GM23338 (cell line): ENCODE measurements at regions not wholly inside any gene's neighbourhood (a gene's known extent, or its start where the extent isn't known, plus 50 kb on each side); places are given as distances from the start of the nearest gene placed in this dataset.

Source experiments
- ATAC-seq: fragments of 200-7000 bp; cut with Tn5 transposase; 3 replicates; pipeline ENCODE4 v1.9.1; 2020
- DNase-seq: peaks from one replicate; pipeline ENCODE4 v3.0.0-alpha.2; 2015; ENCODE audit warnings: low spot score
- H2AFZ ChIP-seq: fragments of 200-600 bp; sonication (generic); 2 replicates; pipeline ENCODE4 v1.8.0; 2016; ENCODE audit warnings: antibody characterized with exemption, mild to moderate bottlenecking, moderate library complexity
- H3F3A ChIP-seq: fragments of 200-600 bp; sonication (generic); replicated peaks from 2 replicates; pipeline ENCODE4 v1.8.0; 2017; ENCODE audit warnings: antibody characterized with exemption, mixed run types, low read depth
- H3K27ac ChIP-seq: fragments of 200-600 bp; sonication (generic); 2 replicates; pipeline ENCODE4 v1.6.1; 2016; ENCODE audit warnings: low read depth
- H3K27me3 ChIP-seq: fragments of 200-600 bp; sonication (generic); 2 replicates; pipeline ENCODE4 v1.8.0; 2016; ENCODE audit warnings: mild to moderate bottlenecking, mixed run types, moderate library complexity; ENCODE audit not compliant: insufficient read depth
- H3K36me3 ChIP-seq: fragments of 200-600 bp; sonication (generic); 2 replicates; pipeline ENCODE4 v1.8.0; 2016; ENCODE audit warnings: mild to moderate bottlenecking; ENCODE audit not compliant: insufficient read depth
- H3K4me1 ChIP-seq: fragments of 200-600 bp; sonication (generic); 2 replicates; pipeline ENCODE4 v1.8.0; 2016; ENCODE audit warnings: mild to moderate bottlenecking, moderate library complexity; ENCODE audit not compliant: insufficient read depth
- H3K4me2 ChIP-seq: fragments of 200-600 bp; sonication (generic); 2 replicates; pipeline ENCODE4 v1.7.1; 2017; ENCODE audit warnings: mixed run types
- H3K4me3 ChIP-seq: fragments of 200-600 bp; sonication (generic); 2 replicates; pipeline ENCODE4 v1.6.1; 2016; ENCODE audit warnings: mixed run types
- H3K79me2 ChIP-seq: fragments of 200-600 bp; sonication (generic); replicated peaks from 2 replicates; pipeline ENCODE4 v1.8.0; 2017; ENCODE audit warnings: mild to moderate bottlenecking; ENCODE audit not compliant: insufficient read depth
- H3K9me2 ChIP-seq: fragments of 200-600 bp; sonication (generic); 2 replicates; pipeline ENCODE4 v1.8.0; 2017; ENCODE audit not compliant: insufficient read depth
- H4K20me1 ChIP-seq: fragments of 200-600 bp; sonication (generic); replicated peaks from 2 replicates; pipeline ENCODE4 v1.8.0; 2017; ENCODE audit warnings: mild to moderate bottlenecking; ENCODE audit not compliant: insufficient read depth
- H3K27ac Mint-ChIP-seq: 2 replicates; pipeline ENCODE4 v1.8.0; 2020; ENCODE audit warnings: inconsistent platforms, mild to moderate bottlenecking, moderate library complexity, mixed read lengths
- H3K27me3 Mint-ChIP-seq: 3 replicates; pipeline ENCODE4 v1.8.0; 2022; ENCODE audit warnings: low read depth, mild to moderate bottlenecking, moderate library complexity, mixed read lengths, inconsistent platforms; ENCODE audit not compliant: insufficient read depth, poor library complexity
- H3K36me3 Mint-ChIP-seq: 3 replicates; pipeline ENCODE4 v1.8.0; 2021; ENCODE audit warnings: low read depth, mild to moderate bottlenecking, inconsistent platforms, moderate library complexity, mixed read lengths
- H3K4me1 Mint-ChIP-seq: 3 replicates; pipeline ENCODE4 v1.8.0; 2020; ENCODE audit warnings: mild to moderate bottlenecking, inconsistent platforms, mixed read lengths
- H3K4me3 Mint-ChIP-seq: 3 replicates; pipeline ENCODE4 v1.8.0; 2021; ENCODE audit warnings: moderate library complexity, mild to moderate bottlenecking, inconsistent platforms, mixed read lengths
- H3K9me3 Mint-ChIP-seq: 3 replicates; pipeline ENCODE4 v1.8.0; 2020; ENCODE audit warnings: moderate library complexity, mild to moderate bottlenecking, inconsistent platforms, mixed read lengths
- CREB1 ChIP-seq: fragments of 250-450 bp; sonication (Bioruptor Pico); IDR thresholded peaks from 2 replicates; pipeline ENCODE4 v1.5.0; 2020; ENCODE audit warnings: low read depth, mild to moderate bottlenecking, moderate library complexity
- CTCF ChIP-seq, 2 experiments: fragments of 200-600 bp in 1 of 2; sonication (generic) in 1 of 2; conservative IDR thresholded peaks; 2 replicates each; pipeline versions ENCODE4 v1.5.1 to v1.6.1; 2016 to 2017; ENCODE audit warnings: antibody characterized with exemption in 2 of 2, low read depth in 2 of 2, mild to moderate bottlenecking in 2 of 2, moderate library complexity in 1 of 2
- EZH2 ChIP-seq: fragments of 200-600 bp; sonication (generic); IDR thresholded peaks from one replicate; pipeline ENCODE4 v1.8.0; 2017; ENCODE audit warnings: antibody characterized with exemption, mild to moderate bottlenecking, low read depth; ENCODE audit not compliant: unreplicated experiment
- EZH2phosphoT487 ChIP-seq: fragments of 200-600 bp; sonication (generic); IDR thresholded peaks from one replicate; pipeline ENCODE4 v1.8.1; 2018; ENCODE audit warnings: antibody characterized with exemption; ENCODE audit not compliant: unreplicated experiment
- JUNB ChIP-seq: IDR thresholded peaks from one replicate; pipeline ENCODE4 v1.6.1; 2016; ENCODE audit warnings: antibody characterized with exemption; ENCODE audit not compliant: unreplicated experiment
- NANOG ChIP-seq: IDR thresholded peaks from 2 replicates; pipeline ENCODE4 v1.6.1; 2016; ENCODE audit warnings: antibody characterized with exemption, borderline replicate concordance
- POLR2AphosphoS5 ChIP-seq: IDR thresholded peaks from 2 replicates; pipeline ENCODE4 v1.6.1; 2016; ENCODE audit warnings: antibody characterized with exemption, low read depth
- REST ChIP-seq: IDR thresholded peaks from one replicate; pipeline ENCODE4 v1.6.1; 2018; ENCODE audit warnings: antibody characterized with exemption; ENCODE audit not compliant: unreplicated experiment
- STAT1 ChIP-seq: IDR thresholded peaks from one replicate; pipeline ENCODE4 v1.6.1; 2016; ENCODE audit warnings: antibody characterized with exemption; ENCODE audit not compliant: unreplicated experiment
- ZNF114 ChIP-seq: fragments of 250-450 bp; sonication (Bioruptor Pico); IDR thresholded peaks from 2 replicates; pipeline ENCODE4 v1.5.0; 2020; ENCODE audit warnings: mild to moderate bottlenecking, moderate library complexity
- ZNF331 ChIP-seq: fragments of 250-450 bp; sonication (Bioruptor Pico); IDR thresholded peaks from 2 replicates; pipeline ENCODE4 v1.5.0; 2020; ENCODE audit warnings: low read depth, mild to moderate bottlenecking, moderate library complexity
- TF ChIP-seq, protein P1 (sequence below): IDR thresholded peaks from 2 replicates; pipeline ENCODE4 v1.6.1; 2016; ENCODE audit warnings: antibody characterized with exemption
- TF ChIP-seq, protein P2 (sequence below): fragments of 250-450 bp; sonication (Bioruptor Pico); IDR thresholded peaks from 2 replicates; pipeline ENCODE4 v1.5.0; 2020; ENCODE audit warnings: mild to moderate bottlenecking, moderate library complexity

DNA sequence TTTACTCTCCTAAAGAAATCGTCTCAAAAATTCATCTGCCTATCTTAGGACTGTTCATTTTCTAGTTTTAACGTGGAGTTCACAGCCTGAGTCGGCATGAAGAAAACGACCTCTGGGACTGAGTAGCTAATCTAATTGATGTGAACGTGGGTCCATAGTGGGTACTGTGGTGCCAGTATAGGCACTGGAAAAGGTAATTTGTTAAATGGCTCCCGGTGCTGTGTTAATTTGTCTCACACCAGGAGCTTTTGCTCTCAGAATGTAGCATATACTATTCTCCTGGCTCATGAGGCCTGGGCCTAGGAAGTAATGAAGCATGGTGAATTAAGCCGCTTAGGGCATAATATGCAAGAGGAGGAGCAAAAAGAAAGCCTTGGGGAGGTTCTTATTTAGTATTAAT lies 414.4 kb upstream of the NXPH2 start:
- Mint-ChIP-seq H3K27ac (no peak overlapping the region), H3K4me3 (no peak overlapping the region), H3K4me1 (no peaks in the 10 kb centered on the region), H3K27me3 (no peaks in the 10 kb centered on the region), H3K9me3 (no peaks in the 10 kb centered on the region), H3K36me3 (no peaks in the 10 kb centered on the region)
- Histone ChIP-seq H3K9me2 (no peaks in the 10 kb centered on the region), H4K20me1 (no peaks in the 10 kb centered on the region), H3F3A (no peaks in the 10 kb centered on the region), H3K79me2 (no peaks in the 10 kb centered on the region), H3K4me3 (no peak overlapping the region), H3K4me1 (no peaks in the 10 kb centered on the region), H3K27me3 (no peaks in the 10 kb centered on the region), H3K36me3 (no peaks in the 10 kb centered on the region), H3K4me2 (no peak overlapping the region), H2AFZ (no peak overlapping the region), H3K27ac (no peak overlapping the region)
- DNase-seq (no peak), ATAC-seq (no peak)
- TF ChIP-seq EZH2phosphoT487 (no peak), STAT1 (no peak), ZNF331 (CRISPR knock-in tag) (no peak), POLR2AphosphoS5 (no peak), REST (no peak), NANOG (no peak), CTCF (conservative IDR thresholded peaks at IDR 0.05; ENCODE audit: low read depth in 2 of 2) (no peak), CREB1 (no peak), EZH2 (no peak), JUNB (no peak), ZNF114 (CRISPR knock-in tag) (no peak)
- TF ChIP-seq, protein P1, sequence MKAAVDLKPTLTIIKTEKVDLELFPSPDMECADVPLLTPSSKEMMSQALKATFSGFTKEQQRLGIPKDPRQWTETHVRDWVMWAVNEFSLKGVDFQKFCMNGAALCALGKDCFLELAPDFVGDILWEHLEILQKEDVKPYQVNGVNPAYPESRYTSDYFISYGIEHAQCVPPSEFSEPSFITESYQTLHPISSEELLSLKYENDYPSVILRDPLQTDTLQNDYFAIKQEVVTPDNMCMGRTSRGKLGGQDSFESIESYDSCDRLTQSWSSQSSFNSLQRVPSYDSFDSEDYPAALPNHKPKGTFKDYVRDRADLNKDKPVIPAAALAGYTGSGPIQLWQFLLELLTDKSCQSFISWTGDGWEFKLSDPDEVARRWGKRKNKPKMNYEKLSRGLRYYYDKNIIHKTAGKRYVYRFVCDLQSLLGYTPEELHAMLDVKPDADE: no peak
- TF ChIP-seq, protein P2, sequence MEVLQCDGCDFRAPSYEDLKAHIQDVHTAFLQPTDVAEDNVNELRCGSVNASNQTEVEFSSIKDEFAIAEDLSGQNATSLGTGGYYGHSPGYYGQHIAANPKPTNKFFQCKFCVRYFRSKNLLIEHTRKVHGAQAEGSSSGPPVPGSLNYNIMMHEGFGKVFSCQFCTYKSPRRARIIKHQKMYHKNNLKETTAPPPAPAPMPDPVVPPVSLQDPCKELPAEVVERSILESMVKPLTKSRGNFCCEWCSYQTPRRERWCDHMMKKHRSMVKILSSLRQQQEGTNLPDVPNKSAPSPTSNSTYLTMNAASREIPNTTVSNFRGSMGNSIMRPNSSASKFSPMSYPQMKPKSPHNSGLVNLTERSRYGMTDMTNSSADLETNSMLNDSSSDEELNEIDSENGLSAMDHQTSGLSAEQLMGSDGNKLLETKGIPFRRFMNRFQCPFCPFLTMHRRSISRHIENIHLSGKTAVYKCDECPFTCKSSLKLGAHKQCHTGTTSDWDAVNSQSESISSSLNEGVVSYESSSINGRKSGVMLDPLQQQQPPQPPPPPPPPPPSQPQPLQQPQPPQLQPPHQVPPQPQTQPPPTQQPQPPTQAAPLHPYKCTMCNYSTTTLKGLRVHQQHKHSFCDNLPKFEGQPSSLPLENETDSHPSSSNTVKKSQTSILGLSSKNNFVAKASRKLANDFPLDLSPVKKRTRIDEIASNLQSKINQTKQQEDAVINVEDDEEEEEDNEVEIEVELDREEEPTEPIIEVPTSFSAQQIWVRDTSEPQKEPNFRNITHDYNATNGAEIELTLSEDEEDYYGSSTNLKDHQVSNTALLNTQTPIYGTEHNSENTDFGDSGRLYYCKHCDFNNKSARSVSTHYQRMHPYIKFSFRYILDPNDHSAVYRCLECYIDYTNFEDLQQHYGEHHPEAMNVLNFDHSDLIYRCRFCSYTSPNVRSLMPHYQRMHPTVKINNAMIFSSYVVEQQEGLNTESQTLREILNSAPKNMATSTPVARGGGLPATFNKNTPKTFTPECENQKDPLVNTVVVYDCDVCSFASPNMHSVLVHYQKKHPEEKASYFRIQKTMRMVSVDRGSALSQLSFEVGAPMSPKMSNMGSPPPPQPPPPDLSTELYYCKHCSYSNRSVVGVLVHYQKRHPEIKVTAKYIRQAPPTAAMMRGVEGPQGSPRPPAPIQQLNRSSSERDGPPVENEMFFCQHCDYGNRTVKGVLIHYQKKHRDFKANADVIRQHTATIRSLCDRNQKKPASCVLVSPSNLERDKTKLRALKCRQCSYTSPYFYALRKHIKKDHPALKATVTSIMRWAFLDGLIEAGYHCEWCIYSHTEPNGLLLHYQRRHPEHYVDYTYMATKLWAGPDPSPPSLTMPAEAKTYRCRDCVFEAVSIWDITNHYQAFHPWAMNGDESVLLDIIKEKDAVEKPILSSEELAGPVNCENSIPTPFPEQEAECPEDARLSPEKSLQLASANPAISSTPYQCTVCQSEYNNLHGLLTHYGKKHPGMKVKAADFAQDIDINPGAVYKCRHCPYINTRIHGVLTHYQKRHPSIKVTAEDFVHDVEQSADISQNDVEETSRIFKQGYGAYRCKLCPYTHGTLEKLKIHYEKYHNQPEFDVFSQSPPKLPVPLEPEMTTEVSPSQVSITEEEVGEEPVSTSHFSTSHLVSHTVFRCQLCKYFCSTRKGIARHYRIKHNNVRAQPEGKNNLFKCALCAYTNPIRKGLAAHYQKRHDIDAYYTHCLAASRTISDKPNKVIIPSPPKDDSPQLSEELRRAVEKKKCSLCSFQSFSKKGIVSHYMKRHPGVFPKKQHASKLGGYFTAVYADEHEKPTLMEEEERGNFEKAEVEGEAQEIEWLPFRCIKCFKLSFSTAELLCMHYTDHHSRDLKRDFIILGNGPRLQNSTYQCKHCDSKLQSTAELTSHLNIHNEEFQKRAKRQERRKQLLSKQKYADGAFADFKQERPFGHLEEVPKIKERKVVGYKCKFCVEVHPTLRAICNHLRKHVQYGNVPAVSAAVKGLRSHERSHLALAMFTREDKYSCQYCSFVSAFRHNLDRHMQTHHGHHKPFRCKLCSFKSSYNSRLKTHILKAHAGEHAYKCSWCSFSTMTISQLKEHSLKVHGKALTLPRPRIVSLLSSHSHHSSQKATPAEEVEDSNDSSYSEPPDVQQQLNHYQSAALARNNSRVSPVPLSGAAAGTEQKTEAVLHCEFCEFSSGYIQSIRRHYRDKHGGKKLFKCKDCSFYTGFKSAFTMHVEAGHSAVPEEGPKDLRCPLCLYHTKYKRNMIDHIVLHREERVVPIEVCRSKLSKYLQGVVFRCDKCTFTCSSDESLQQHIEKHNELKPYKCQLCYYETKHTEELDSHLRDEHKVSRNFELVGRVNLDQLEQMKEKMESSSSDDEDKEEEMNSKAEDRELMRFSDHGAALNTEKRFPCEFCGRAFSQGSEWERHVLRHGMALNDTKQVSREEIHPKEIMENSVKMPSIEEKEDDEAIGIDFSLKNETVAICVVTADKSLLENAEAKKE: no peak
